ENCODE measurements at regions not wholly inside any gene's neighbourhood (a gene's known extent, or its start where the extent isn't known, plus 50 kb on each side); places are given as distances from the start of the nearest gene placed in this dataset.
A peak's percentile ranks its signal among the peaks of the same experiment; 100 is the strongest.

GRCh38 chr10:62741996-62742395, 62.5 kb upstream of the ADO start:
- TF ChIP-seq CTCF (IDR thresholded peaks at IDR 0.05; ENCODE audit: insufficient read depth, low read length), result no peak
- H3K4me3 ChIP-seq (ENCODE audit: low read depth, low read length), result no peak overlapping the region
- DNase-seq (ENCODE audit: low read depth), result no peak

- no peak overlapping the region for H3K4me3 ChIP-seq (ENCODE audit: low read depth, low read length)
- peak; percentile 24 for DNase-seq (ENCODE audit: low read depth)
- no peak for TF ChIP-seq CTCF (IDR thresholded peaks at IDR 0.05; ENCODE audit: insufficient read depth, low read length)
Observed at GRCh38 chr10:62742536-62743061, 61.9 kb upstream of the ADO start.

- peak; percentile 18 for DNase-seq (ENCODE audit: low read depth)
- no peak overlapping the region for H3K4me3 ChIP-seq (ENCODE audit: low read depth, low read length)
- no peak for TF ChIP-seq CTCF (IDR thresholded peaks at IDR 0.05; ENCODE audit: insufficient read depth, low read length)
Observed at GRCh38 chr10:62744136-62744535, 60.4 kb upstream of the ADO start.

GRCh38 chr10:62745581-62745980, 58.9 kb upstream of the ADO start:
- H3K4me3 ChIP-seq (ENCODE audit: low read depth, low read length), result no peak overlapping the region
- TF ChIP-seq CTCF (IDR thresholded peaks at IDR 0.05; ENCODE audit: insufficient read depth, low read length), result no peak
- DNase-seq (ENCODE audit: low read depth), result no peak

- DNase-seq (ENCODE audit: low read depth), result no peak
- H3K4me3 ChIP-seq (ENCODE audit: low read depth, low read length), result no peak overlapping the region
- no peak for TF ChIP-seq CTCF (IDR thresholded peaks at IDR 0.05; ENCODE audit: insufficient read depth, low read length)
Observed at GRCh38 chr10:62746951-62747729, 57.4 kb upstream of the ADO start.

GRCh38 chr10:62748386-62748785, 56.1 kb upstream of the ADO start:
- H3K4me3 ChIP-seq (ENCODE audit: low read depth, low read length), result no peak overlapping the region

More at GRCh38 chr10:62748386-62748785, 56.1 kb upstream of the ADO start:
- DNase-seq (ENCODE audit: low read depth), result no peak
- no peak for TF ChIP-seq CTCF (IDR thresholded peaks at IDR 0.05; ENCODE audit: insufficient read depth, low read length)
